HCEC 1CT (cell line): ENCODE measurements at regions not wholly inside any gene's neighbourhood (a gene's known extent, or its start where the extent isn't known, plus 50 kb on each side); places are given as distances from the start of the nearest gene placed in this dataset.

Experiments used
- DNase-seq: peaks from one replicate; pipeline ENCODE4 v3.0.0-alpha.2; 2017

GRCh38 chr14:54177641-54178621 is 218.9 kb upstream of the CDKN3 start:
- no peak for DNase-seq

- peak; percentile 86 for DNase-seq
These were observed 214.3 kb upstream of the CDKN3 start for GRCh38 chr14:54182419-54183045.

GRCh38 chr14:54186821-54187763 is 209.7 kb upstream of the CDKN3 start:
- no peak for DNase-seq

- no peak for DNase-seq
These were observed 208.6 kb upstream of the CDKN3 start for GRCh38 chr14:54188064-54188666.

- no peak for DNase-seq
These were observed 207.5 kb upstream of the CDKN3 start for GRCh38 chr14:54189333-54189732.

GRCh38 chr14:54189748-54190354 is 207.0 kb upstream of the CDKN3 start:
- DNase-seq: peak; percentile 76

GRCh38 chr14:54191846-54192245 is 205.0 kb upstream of the CDKN3 start:
- no peak for DNase-seq

GRCh38 chr14:54192610-54193009 is 204.2 kb upstream of the CDKN3 start:
- no peak for DNase-seq

GRCh38 chr14:54193871-54194270 is 202.9 kb upstream of the CDKN3 start:
- no peak for DNase-seq

GRCh38 chr14:54194501-54194900 is 202.3 kb upstream of the CDKN3 start:
- no peak for DNase-seq

- no peak for DNase-seq
These were observed 199.4 kb upstream of the CDKN3 start for GRCh38 chr14:54197369-54197768.

- DNase-seq: peak; percentile 52
These were observed 196.1 kb upstream of the CDKN3 start for GRCh38 chr14:54200726-54201125.

- no peak for DNase-seq
These were observed 194.5 kb upstream of the CDKN3 start for GRCh38 chr14:54202288-54202687.

GRCh38 chr14:54206516-54206915 is 190.3 kb upstream of the CDKN3 start:
- DNase-seq: no peak

GRCh38 chr14:54207075-54207474 is 189.7 kb upstream of the CDKN3 start:
- peak; percentile 58 for DNase-seq

- DNase-seq: no peak
These were observed 189.0 kb upstream of the CDKN3 start for GRCh38 chr14:54207476-54208462.

- DNase-seq: no peak
These were observed 188.1 kb upstream of the CDKN3 start for GRCh38 chr14:54208751-54209150.

- peak; percentile 80 for DNase-seq
These were observed 187.1 kb upstream of the CDKN3 start for GRCh38 chr14:54209511-54210250.

GRCh38 chr14:54211551-54212308 is 185.1 kb upstream of the CDKN3 start:
- DNase-seq: peak; percentile 86
